Endometrium (tissue), 2 donors: ENCODE measurements at regions not wholly inside any gene's neighbourhood (a gene's known extent, or its start where the extent isn't known, plus 50 kb on each side); places are given as distances from the start of the nearest gene placed in this dataset.

Experiments
- FAIRE-seq: peaks from 2 replicates; lab custom pipeline; 2012; peaks lifted over from hg19 to GRCh38; lab: Jason Lieb, UNC
- donor health status: control.
- donor health status: control.

DNA sequence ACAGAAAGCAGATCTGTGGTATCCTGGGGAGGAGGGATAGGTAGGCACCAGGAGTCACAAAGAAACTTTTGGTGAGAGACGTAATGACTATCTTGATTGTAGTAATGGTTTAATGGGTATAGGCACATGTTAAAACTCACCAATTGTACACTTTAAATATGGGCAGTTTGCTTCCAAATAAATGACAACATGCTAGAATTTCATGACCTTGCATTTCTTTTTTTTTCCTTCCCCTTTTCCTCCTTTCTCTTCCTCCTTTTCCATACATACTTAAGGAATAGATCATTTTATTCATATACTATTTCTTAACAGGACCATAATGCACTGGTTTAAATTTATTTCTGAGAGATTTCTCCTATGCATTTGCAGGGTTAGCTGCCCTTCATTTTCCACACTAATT lies 341.8 kb downstream of the TMEM182 start:
- no peak for FAIRE-seq

DNA sequence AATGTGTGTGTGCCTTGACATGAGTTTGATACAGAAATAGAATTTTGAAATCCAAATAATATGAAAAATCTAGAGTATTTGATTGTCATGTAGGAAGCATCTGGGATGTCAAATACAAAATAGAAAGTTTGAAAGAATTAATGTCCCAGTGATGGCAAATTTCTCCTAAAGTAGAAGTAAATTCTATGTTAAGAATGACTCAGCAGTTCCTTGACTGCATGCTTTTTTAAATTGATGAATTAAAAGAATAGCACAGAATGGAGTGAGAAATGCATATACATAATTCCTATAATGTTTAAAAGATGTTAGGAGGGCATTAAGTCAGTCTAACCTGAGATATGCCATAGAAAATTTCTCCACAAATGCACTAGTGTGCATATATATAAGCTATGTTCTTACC lies 357.5 kb downstream of the TMEM182 start:
- no peak for FAIRE-seq

DNA sequence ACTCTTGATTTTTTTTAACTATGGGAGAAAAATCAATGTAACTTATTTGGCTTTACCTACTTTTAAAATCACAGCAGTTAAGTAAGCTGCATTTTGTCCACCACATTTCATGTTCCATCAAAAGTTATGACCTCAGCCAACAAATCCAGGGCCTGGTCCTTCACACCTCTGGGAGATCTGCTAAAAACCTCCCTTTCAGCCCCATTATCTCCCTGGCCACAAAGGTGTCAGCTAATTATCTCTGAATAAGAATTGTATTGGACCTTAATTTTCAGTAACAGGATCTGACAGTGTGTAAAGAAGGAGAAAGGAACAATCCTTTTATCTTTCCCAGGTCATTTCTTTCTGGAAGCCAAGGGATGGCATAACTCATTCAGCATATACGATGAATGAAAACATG lies 359.3 kb downstream of the TMEM182 start:
- no peak for FAIRE-seq

DNA sequence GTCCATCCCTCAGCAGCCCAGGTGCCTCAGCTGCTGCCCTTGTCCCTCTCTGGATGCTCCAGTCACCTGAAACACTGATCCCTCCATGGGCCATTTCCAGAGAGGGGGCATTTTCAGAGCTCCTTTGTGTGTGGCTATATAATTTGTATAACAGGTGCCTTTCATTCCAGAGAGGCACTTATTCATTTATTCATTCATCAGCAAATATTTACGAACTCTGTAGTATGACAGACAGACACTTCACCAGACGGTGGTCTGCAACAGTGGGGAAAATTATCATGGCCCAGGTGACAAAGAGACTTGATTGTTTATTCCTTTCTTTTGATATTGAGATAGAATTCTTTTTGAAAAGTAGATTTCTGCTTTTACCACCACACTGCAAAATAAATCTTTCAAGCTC lies 361.7 kb downstream of the TMEM182 start:
- FAIRE-seq = no peak

DNA sequence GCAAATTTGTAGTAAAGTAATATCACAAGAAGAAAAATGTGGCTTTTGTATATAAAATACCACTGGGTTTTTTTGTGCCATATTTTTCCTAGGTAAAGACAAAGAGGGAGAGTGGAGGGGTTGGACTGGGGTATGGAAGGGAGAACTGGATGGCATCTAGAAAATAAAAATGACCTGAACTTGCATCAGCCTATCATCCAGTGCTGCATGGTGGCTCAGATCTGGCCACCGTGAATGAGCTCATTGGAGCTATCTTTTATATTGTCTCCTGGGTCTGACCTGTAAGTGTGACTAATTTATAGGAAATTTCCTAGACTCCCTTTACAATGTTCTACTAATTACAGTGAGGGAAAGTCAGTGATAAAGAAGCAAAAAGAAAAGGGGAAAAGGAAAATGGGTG lies 369.0 kb downstream of the TMEM182 start:
- no peak for FAIRE-seq

DNA sequence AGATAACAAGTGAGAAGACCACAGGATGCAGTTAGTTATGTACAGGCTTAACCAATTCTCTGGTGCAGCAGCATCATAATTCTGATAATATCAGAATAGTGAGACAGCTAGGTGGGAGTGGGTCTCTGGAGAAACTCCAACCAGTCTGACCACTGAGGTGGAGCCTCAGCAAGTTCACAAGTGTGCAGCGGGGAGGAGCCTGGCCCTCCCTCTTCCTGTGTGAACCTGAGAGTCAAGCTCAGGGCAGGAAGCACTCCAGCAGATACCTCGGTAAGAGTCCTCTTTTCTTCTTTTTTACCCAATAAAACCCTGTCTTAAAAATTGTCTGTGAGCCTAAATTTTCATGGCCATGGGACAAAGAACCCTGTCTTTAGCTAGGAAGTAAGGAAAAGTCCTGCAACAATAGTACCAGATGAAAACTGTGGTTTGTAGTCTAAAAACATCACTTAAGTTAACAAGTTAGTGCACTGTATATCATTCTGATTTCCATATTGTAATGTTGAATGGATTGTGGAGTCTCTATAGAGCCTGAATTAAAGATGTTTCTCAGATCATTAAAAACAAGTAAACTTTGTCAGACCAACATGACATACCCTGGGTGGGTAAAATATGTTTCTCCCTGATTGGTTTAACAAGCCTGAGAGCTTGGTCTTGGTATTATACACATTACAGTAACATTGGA lies 370.8 kb downstream of the TMEM182 start:
- FAIRE-seq = no peak

DNA sequence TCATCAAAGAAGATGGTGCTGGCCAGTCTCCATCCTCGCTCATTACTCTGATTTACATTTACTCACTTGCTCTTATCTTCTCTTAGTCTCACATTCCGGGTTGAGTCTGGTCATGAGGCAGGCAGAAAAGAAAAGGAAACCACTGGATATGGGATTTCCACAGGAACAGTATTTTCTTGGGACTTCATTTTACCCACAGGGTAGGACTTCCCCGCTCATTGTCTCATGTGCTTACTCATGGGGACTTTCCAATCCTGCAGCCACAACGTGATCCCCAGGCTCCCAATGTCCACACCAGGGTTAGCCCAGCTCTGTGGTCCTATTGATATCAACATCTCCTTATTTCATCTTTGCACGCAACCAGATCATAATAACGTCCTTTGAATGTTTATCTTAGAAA lies 373.8 kb downstream of the TMEM182 start:
- FAIRE-seq = no peak

DNA sequence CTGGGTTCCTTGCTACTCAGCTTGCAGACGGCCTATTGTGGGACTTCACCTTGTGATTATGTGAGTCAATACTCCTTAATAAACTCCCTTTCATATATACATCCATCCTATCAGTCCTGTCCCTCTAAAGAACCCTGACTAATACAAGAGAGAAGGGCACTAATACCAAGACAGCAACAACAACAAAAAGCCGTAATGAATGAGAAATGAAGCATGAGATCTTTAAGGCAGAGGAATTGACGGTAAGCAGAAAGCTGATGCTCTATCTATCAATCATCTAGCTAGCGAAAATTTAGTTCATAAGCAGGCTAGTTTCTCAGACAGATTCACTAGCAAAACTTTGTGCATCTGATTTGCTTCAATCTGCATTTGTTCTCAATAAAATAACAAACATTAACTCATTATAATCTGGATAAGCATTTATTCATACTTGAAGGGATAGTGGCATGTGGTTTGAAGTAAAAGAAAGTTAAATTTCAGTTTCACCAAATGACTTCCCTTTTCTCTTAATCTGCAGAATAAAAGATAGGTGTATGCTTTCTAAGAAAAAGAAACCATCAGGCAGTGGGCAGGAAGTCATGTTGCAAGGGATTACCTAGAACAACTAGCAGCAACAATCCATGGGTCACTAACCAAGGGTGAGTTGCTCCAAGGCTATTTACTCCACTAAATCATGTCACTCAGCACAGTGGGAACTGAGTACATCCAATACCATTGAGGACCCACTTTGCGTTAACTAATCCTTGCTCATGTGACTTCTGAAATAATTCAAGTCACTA lies 376.5 kb downstream of the TMEM182 start:
- FAIRE-seq = no peak

DNA sequence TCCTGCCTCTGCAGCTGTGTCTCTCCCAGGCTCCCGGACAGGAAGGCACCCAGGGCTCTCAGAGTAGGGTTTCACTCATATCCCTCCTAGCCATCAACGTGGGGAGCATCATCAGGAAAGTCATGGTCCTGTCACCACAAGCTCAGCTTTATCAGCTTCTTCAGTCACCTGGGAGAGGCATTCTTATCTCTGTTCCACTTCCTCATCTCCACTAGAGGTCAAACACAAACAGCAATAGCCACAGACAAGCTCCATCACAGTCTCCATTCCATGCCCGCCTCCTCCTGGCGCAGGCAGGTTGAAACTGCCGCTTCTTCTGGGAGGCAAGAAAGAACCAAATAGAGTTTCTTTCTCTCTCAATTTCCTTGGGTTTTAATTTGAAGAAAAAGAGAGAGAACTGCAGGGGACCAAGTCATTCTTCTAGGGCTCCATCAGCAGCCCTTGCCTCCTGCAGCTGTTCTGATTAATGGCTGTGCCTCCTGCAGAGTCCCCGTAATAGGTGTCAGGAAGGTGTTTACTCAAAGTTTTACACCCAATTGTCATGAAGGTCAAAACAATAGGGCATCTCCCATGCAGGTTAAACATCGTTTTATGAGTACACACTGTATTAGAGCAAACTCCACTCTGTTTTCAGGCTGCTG lies 377.9 kb downstream of the TMEM182 start:
- no peak for FAIRE-seq

DNA sequence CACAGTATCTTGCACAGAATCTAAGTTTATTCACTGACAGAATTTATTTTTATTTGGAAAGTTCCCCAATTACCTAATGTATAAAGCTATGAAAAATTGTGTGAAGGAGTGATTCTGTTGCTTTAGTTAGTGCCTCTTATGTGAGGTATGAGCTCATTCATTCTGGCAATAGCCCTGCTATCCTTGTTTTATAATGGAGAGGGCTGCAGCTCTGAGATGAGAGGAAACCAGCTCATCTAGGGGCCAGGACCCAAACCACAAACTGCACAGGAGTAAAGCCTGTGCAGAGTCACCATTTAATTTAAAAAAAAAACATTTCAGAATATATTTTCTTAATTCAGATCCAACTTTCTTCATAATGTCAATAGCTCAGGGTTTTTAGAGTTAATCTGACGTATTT lies 383.0 kb downstream of the TMEM182 start:
- no peak for FAIRE-seq

DNA sequence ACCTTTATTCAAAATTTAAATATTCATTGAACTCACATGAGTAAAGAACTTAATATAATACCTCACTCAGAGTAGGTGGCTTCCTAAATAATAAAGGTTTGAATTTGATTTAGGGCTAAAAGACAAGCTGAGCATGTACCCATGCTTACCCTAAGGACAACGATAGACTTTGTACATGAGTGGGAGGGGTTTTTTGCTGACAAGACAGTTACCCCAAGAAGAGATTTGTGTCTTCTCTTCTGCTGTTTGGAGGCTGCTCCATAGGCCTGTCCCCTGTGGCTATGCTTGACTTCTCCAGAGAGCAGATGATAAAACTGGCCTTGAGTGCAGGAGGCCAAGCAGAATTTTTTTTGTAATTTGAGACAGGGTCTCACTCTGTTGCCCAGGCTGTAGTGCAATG lies 383.9 kb downstream of the TMEM182 start:
- no peak for FAIRE-seq

DNA sequence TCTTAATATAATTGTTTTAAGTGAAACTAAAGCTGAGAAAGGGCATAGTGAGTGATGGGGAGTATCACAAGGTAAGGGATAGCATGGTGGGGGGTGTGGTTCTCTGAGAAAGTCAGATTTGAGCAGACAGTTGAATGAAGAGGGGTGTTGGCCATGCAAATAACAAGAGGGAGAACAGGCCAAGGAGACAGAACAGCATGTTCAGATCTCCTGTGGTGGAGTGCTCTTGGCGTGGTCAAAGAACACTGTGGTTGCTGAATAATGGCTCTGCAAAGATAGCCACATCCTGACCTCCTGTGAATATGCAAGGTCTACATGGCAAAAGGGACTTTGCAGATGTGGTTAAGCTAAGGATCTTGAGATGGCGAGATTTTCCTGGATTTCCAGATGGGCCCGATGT lies 389.2 kb downstream of the TMEM182 start:
- no peak for FAIRE-seq

DNA sequence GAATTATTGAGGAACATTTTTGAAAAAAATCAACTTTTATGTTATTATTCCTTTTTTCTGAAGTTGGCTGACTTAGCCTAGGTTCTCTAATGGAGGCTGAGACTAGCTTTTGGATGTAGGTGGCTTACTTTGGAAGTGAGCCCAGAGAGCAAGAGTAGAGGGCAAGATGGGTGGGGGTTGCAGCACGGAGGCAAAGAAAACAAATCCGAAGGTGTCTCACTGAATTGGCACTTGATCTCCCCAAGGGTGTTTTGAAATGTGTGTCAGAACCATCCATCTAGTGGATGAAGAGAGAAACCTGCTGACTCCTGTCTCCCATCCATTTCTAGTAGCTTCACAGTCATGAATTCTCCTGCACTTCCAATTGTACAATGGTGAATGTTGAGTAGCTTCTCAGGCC lies 390.7 kb downstream of the TMEM182 start:
- FAIRE-seq = no peak

DNA sequence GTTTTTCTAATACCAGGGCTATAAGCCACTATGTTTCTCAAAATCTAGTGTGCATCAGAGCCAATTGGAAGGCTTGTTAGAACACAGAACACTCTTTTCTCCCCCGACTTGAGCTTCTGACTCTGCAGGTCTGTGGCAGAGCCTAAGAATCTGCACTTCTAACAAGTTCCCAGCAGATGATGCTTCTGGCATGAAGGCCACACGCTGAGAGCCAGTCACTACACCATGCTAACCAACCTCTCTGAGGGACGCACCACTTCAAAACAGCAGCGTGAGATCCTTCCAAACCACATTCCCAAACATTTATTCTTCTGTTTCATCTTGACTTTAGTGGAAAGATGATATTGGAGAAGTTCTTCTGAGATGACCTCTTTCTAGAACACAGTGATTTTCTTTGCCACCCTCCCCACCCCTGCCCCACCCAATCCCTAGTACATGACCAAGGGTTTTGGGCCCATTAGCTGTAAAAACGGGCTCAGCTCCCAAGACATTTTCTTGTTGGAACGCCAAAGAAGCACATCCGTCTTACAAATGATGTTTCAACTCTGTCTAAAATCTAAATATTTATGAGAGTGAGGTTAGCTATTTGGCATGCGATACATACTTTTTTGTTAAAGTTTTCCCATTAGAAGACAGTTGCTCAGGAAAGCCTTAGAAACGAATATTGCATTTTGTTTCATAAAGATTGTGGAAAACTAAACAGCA lies 391.9 kb downstream of the TMEM182 start:
- FAIRE-seq = no peak

DNA sequence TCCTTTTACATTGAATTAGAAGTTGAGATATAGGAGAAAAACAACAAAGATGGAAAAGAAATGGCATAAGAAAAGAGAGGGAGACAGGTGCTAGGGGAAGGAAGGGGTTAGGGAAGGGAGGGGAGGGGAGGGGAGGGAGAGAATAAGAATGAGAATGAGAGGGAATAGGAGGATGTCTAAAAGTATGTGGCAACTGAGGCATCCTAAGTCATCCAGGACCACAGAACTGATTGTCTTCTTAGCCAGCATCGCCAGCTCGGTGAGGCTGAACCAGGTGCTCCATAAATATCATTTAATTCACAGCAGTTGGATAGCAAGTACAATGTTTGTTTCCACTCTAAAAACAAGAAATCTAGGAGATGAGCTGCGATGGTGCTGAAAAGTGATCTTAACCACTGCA lies 393.5 kb downstream of the TMEM182 start:
- no peak for FAIRE-seq

DNA sequence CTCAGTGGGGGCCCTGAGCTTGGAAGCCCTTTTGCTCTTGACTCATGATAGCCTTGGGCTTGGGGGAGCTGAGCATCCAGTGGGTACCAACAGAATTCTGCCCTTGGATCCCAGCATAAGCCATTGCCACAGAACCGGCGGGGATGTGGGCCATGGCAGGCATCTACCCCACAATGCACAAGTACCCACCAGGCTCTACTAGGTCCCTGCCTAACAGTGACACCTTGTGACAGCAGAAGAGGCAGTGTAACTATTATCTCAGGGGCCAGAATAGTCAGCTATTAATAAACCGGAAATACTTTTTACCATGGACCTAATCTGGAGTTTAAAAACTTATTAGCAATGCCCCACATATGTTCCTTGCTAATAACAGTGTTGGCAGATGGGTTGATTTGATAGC lies 397.2 kb downstream of the TMEM182 start:
- no peak for FAIRE-seq

DNA sequence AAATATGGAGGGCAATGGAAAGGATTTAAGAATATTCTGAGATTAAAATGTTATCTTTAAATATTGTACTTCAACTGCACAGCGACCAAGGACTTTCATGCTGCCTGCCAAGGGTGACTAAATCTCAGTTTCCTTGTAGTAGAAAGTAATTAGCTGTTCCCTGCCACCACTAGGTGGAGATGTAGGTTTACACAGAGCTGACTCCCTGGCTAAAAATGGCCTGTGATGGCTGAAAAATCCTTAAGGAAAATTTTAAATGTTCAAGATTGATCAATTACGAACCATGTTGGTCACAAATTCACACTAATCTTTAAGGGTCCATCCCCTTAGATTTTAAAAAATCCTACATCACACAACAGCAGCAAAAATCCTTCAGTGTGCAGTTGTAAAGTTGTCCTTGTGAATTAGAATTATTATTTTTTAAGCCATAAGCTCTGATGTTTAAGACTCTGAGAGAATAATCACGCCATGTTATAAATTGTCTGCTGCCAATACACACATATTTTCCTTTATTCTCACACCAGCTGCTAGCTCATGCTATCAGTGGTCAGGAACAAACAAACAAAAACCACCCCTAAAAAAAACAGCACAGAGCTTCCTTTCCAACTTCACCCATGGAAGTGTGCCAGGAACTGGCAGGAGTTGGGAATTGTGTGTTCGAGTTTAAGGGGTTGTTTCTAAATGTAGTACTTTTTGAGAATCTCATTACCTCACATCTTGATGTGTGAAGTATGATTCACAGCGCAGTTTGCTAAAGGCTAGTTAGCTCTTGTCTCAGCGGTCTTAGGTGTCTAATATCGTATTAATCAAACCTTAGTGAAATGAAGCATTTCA lies 399.8 kb downstream of the TMEM182 start:
- no peak for FAIRE-seq

DNA sequence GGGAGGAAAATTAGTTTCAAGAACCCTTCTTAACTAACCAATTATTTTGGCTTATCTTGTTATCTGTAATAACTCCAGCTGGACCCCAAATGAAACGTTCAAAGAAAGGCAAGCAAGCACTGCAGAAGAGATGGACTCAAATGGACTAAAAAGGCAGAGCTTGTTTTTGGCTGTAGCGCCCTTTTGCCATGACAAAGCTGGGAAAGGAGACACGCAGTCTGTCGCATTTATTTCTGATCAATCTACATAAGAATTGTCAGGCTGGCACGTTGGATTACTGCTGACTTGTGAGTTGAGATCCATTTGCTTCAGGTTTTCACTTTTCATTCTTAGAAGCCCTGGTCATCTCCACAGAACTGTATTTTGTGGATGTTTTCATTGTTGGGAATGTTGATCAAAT lies 402.9 kb downstream of the TMEM182 start:
- no peak for FAIRE-seq

DNA sequence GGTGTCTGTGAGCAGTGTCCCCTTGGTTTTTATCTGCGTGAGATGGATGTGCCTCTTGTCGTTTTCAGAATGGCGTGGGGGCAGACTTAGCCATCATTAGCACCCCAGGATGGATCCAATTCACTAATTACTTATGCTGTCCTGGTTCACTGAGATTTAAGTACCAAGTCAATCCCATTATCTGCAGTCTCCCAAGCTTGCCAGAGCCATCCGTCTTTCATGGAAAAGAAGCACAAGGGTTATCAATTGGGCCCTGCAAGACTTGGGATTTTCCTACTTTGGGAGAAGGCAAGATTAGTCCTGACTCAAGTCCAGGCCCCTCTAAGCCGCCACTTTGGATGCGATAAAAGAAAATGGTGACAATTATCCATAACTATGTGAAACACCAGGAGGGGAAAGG lies 404.0 kb downstream of the TMEM182 start:
- FAIRE-seq = no peak

DNA sequence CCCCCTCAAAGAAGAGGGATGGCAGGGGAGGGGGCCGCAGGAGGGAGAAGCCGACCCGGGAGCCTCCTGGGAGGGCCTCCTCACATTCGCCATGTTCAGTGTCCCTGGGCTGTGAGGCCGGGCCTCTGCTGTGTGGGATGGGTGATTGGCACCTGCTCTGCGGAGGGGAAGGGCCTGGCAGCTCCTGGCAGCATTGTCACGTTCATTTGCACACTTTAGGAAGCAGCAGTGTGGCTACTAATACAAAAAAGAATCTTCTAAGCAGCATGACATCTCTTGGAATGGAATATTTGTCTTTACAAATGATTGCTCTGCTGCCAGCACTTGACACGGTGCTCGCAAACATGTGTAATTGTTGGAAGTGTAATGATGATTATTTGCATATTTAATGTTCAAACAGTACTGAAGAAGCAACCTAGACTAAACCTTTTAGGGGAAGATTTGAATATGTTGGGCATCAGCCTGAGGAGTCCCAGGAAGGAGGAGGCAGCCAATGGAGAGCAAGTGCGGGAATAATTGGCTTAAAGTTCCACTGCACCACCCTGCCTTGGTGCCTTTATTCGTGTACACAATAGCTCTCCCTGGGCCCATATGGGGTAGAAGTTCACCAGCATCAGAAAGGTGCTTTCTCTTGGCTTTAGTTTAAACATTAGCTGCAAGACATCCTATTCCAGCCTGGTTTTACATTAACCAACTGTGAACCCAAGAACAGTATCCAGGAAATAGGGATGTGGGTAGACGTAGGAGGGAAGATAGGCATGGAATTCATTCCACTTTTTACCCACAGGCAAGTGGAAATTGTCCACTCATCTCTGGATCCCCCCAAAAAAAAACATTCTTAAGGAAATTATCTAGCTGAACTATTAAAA lies 404.9 kb downstream of the TMEM182 start:
- no peak for FAIRE-seq

DNA sequence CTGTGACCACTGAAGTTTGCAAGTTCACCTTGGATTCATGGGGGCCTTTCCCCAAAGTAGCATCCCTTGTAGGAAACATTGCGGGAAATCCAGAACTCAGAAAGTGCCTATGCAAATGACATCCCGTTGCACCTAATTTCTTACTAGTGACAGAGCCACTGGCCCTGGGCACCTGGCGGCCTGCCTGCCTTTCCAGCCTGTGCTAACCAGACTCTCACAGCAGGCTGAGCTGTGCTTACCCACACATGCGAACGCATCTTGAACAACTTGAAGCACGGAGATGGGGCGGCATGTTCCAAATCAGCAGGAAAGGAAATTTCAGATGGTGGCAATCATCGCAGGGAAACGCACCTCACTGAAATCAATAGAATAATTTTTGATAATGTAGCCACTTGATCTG lies 405.8 kb downstream of the TMEM182 start:
- no peak for FAIRE-seq
